HG03159 (cell line): ENCODE measurements at regions not wholly inside any gene's neighbourhood (a gene's known extent, or its start where the extent isn't known, plus 50 kb on each side); places are given as distances from the start of the nearest gene placed in this dataset.
"Not testable (repeated sequence)": the region's sequence is repeated elsewhere in the genome, so short reads cannot be mapped to it uniquely, and the experiment has no call there.

ENCODE experiments used
- ATAC-seq: cut with Tn5 transposase; IDR thresholded peaks from one replicate; pipeline ENCODE4 v1.9.1; 2021; ENCODE audit warnings: mild to moderate bottlenecking, moderate library complexity; ENCODE audit not compliant: unreplicated experiment

DNA sequence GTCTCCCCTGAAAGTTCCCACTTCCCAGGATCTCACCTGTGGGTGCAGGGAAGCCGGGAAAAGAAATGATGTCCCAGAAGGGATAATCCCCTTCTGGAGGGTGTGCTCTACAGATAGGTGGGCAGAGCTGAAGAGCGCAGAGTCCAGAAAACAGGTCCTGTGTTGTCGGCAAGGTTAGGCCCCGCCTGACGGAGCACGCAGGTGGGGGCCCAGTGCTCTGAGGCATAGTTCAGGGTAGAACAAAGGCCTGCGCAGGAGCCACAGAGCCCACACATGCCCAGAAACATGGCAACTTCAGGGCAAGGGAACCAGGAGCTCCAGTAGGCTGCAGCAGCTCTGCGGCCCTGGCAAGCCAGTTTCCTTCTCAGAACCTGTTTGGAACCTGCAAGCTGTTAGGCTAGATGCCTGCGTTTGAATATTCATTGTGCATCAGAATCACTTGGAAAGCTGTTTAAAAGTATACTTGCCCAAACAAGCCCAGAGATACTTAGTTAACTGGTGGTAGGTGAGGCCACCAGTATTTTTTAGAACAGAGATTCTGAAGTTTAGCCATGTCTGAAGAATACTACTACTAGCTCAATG is 386.6 kb downstream of the BUD13 start:
- no peak for ATAC-seq

- ATAC-seq, result no peak
Observed at GRCh38 chr11:116384876-116385275, 387.9 kb downstream of the BUD13 start.

- ATAC-seq, result no peak
Observed at GRCh38 chr11:116384407-116384806, 388.4 kb downstream of the BUD13 start.

DNA sequence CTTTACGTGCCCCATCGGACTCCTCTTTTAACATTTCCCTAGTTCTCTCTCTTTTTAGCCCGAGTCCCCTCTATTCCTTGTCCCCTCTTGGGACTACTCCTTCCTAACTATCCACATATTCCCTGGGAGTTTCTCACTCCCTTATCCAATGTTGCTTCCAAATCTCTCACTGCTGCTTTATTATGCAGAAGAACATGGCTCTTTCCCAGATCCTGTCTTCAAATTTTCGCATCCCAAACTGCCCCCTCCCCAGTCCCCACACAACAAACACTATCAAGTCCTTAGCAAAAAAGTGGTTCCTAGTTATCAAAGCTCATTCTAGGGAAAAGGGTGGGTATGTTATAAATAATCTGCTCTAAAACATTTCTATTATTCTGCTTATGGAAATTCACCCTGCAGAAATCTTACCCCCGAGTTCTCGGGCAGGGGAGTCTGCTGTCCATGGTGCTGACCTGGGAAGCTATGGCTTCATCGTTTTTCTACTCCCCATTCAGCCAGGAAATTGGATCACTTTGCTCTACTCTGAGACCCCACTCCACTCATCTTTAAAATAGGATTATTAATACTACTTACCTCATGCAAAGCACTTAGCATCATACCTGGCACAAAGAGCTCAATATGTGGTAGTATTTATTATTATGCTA is 393.5 kb downstream of the BUD13 start:
- no peak for ATAC-seq

- no peak for ATAC-seq
Observed at GRCh38 chr11:116376547-116376946, 396.2 kb downstream of the BUD13 start.

- no peak for ATAC-seq
Observed at GRCh38 chr11:116376054-116376453, 396.7 kb downstream of the BUD13 start.

DNA sequence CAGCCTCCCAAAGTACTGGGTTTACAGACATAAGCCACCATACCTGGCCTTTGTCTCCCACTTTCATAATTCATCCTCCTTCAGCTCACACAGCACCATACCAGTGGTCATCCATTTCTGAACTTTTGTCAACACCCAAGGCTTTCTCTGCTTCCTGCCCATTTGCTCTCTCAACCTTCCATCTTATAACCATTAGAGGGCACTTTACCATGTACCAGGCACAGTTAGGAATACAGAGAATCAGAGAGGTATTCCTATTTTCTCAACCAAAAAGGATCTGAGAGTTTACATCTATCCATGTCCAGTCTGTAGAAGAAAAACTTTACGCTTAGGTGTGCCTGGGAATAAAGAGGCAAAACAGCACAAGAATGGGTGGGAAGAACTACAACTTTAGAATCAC is 397.6 kb downstream of the BUD13 start:
- ATAC-seq, result no peak

- ATAC-seq, result no peak
Observed at GRCh38 chr11:116374085-116374484, 398.7 kb downstream of the BUD13 start.

DNA sequence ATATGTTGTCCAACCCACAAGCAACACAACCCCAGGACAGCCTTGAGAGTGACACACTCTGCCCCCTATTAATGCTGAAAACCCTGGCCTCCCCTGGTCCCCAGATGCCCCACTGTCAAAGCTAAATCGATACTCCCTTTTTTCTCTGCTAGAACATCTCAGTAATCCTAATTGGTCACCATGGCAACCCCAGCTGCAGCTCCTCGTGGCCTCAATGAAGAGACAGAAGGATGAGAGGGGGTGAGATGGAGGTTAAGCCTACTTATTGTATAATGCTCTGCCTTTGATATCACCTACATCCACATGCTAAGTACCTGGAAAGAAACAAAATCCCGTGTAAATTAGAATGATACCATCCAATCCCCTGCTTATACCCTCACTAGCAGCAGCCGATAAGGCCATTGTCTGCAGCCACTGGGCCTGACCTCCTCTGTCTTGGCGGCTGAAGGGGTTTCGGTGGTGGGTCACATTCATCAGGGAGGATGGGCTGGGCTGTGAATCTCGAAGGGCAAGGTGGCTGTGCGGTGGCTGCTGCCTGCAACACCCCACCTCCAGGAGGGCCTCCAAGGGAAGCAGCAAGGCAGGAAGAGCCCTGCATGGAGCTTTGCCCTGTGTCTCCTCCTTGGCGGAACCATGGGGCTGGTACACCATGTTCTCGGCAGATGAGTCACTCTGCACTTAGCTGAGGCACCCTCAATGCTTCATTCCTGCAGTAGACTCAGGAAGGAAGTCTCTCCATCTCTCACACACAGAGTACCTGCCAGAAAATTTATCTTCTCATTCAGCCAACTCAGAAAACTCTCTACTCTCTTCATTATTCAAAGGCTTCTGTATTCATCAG is 399.5 kb downstream of the BUD13 start:
- ATAC-seq, result no peak

DNA sequence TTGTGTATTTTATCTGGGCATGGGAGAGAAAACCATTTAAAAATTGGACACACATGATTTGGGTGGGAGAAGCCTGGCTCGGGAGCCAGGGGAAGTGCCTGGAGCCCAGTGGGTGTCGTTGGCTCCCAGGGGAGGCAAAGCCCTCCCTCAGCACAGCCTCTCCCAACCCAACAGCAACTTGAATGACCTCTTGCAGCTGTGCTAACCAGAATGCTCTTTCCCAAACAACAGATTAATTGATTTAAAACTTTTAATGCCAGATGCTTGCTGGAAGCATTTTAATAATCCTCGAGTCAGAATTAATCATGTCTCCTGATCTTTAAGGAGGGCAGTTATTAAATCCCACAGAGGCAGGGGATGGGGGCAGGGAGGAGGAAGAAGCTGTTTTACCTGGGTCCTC is 401.6 kb downstream of the BUD13 start:
- ATAC-seq, result no peak

DNA sequence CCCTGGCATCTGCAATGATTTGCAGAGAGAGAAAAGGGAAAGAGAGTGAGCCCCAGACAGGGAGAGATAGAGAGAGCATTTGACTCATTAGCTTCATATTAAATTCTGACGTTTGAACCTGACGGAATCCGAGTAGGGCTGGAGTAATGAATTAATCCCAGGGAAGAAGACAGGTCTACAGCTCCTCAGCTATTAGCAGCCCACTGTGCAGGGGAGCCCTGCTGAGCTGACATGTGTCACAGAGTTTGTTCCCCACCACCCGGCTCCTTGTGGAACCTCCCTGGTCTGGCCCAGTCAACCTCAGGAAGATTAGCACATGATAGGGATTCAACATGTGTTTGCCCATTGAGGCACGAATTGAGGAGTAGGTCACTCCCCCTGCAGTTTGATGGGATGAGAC is 404.0 kb downstream of the BUD13 start:
- ATAC-seq, result no peak

DNA sequence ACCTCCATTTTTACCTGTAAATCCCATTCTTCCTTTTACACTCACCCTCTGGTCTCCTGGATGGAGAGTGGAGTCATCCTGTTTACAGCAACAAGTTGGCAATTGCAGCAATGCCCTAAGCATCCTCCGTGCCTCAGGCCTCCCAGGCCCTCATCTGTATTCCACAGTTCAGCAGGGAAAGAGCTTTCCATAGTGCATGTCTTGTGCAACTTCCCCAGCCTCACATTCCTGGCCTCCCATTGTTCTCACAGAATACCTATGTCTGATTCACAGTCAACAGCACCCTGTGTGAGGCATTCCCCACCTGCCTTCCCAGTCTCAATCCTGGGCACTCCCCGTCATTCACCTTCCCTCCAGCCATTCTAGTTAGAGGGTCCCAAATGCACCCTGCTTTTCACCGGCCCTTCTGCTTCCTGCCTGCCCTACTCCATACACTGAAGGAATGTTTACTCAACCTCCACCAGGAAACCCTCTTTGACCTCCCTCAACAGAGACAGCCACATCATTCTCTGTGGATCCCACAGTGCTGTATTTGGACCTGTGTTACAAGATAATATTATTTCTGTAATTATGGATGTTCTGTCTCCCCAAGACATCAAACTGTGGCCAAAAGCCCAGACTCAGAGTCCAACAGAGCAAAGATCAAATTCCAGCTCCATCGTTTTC is 405.7 kb downstream of the BUD13 start:
- ATAC-seq, result no peak

- no peak for ATAC-seq
Observed at GRCh38 chr11:116366451-116366850, 406.3 kb downstream of the BUD13 start.

- ATAC-seq, result not testable (repeated sequence)
Observed at GRCh38 chr11:116364925-116365324, 407.9 kb downstream of the BUD13 start.

GRCh38 chr11:116364348-116364747 is 408.4 kb downstream of the BUD13 start:
- no peak for ATAC-seq

- ATAC-seq, result no peak
Observed at GRCh38 chr11:116360221-116360941, 412.4 kb downstream of the BUD13 start.

GRCh38 chr11:116357784-116358544 is 414.8 kb downstream of the BUD13 start:
- no peak for ATAC-seq

GRCh38 chr11:116356451-116356850 is 416.3 kb downstream of the BUD13 start:
- no peak for ATAC-seq

DNA sequence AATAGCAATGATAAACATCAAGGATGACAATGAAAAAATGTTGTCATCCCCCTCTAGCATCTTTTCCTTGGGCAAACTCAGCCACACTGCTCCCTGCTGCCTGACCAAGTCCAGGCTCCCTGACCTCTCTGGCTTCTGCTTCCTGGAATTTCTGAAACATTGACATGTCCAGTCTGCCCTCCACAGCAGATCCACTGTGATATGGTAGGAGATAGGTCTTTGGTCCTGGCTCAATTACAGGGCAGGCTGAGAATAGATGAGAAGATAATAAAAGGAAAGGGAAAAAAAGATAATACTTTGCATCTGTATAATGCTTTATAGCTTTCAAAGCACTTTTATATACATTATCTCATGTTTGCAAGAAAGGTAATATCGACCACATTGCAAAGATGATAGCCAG is 417.7 kb downstream of the BUD13 start:
- no peak for ATAC-seq

DNA sequence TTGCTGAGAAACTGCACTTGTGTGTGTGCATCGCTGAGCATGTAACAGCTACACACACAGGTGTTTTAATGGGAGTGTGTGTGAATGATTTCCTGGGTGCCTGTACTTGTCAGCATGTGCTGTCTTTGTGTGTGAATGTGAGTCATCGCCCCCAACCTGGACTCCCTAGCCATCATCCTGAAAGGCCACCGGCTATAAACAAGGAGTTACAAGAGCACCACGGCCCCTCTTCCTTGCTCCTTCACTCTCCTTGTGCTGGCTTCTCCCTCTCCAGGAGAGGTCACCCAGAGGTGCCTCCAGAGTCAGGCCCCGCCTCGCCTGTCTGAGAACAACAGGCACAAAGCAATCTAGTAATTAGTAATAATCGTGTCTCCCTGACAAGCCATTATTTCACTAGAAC is 419.2 kb downstream of the BUD13 start:
- ATAC-seq, result no peak
